ENCODE measurements at regions not wholly inside any gene's neighbourhood (a gene's known extent, or its start where the extent isn't known, plus 50 kb on each side); places are given as distances from the start of the nearest gene placed in this dataset.
"Not testable (repeated sequence)": the region's sequence is repeated elsewhere in the genome, so short reads cannot be mapped to it uniquely, and the experiment has no call there.

- no peak for DNase-seq
Observed at GRCh38 chr10:94091649-94092048, 97.9 kb downstream of the PLCE1 start.

GRCh38 chr10:94092848-94093247, 99.1 kb downstream of the PLCE1 start:
- DNase-seq, result no peak

GRCh38 chr10:94093286-94093905, 99.7 kb downstream of the PLCE1 start:
- no peak for DNase-seq

GRCh38 chr10:94094540-94094939, 100.8 kb downstream of the PLCE1 start:
- DNase-seq, result no peak

- DNase-seq, result no peak
Observed at GRCh38 chr10:94097656-94098055, 103.9 kb downstream of the PLCE1 start.

- DNase-seq, result no peak
Observed at GRCh38 chr10:94098896-94099295, 105.2 kb downstream of the PLCE1 start.

GRCh38 chr10:94101894-94102293, 108.2 kb downstream of the PLCE1 start:
- no peak for DNase-seq

- no peak for DNase-seq
Observed at GRCh38 chr10:94102436-94102835, 108.7 kb downstream of the PLCE1 start.

GRCh38 chr10:94103192-94103591, 109.5 kb downstream of the PLCE1 start:
- no peak for DNase-seq

GRCh38 chr10:94103801-94104221, 110.1 kb downstream of the PLCE1 start:
- DNase-seq, result no peak

- DNase-seq, result no peak
Observed at GRCh38 chr10:94104316-94105000, 110.7 kb downstream of the PLCE1 start.

GRCh38 chr10:94105226-94105625, 111.5 kb downstream of the PLCE1 start:
- no peak for DNase-seq

- DNase-seq, result no peak
Observed at GRCh38 chr10:94107191-94107590, 113.5 kb downstream of the PLCE1 start.

- DNase-seq, result no peak
Observed at GRCh38 chr10:94108200-94108599, 114.5 kb downstream of the PLCE1 start.

GRCh38 chr10:94111367-94111766, 117.6 kb downstream of the PLCE1 start:
- no peak for DNase-seq

GRCh38 chr10:94112321-94112720, 118.6 kb downstream of the PLCE1 start:
- DNase-seq, result no peak

GRCh38 chr10:94115725-94116124, 122.0 kb downstream of the PLCE1 start:
- no peak for DNase-seq

- no peak for DNase-seq
Observed at GRCh38 chr10:94116848-94117247, 123.1 kb downstream of the PLCE1 start.

GRCh38 chr10:94122211-94122610, 128.5 kb downstream of the PLCE1 start:
- no peak for DNase-seq

GRCh38 chr10:94123258-94123995, 129.7 kb downstream of the PLCE1 start:
- no peak for DNase-seq

GRCh38 chr10:94124147-94124546, 130.4 kb downstream of the PLCE1 start:
- not testable (repeated sequence) for DNase-seq

GRCh38 chr10:94125268-94125667, 131.5 kb downstream of the PLCE1 start:
- DNase-seq, result not testable (repeated sequence)

GRCh38 chr10:94125856-94126255, 132.1 kb downstream of the PLCE1 start:
- DNase-seq, result no peak
